Breast epithelium (tissue), 3 donors: ENCODE measurements at regions not wholly inside any gene's neighbourhood (a gene's known extent, or its start where the extent isn't known, plus 50 kb on each side); places are given as distances from the start of the nearest gene placed in this dataset.

Experiments used
- POLR2A ChIP-seq: fragments of 450-650 bp; IDR thresholded peaks from one replicate; pipeline ENCODE4 v1.6.1; 2016; ENCODE audit warnings: antibody characterized with exemption, mild to moderate bottlenecking, moderate library complexity
- POLR2AphosphoS5 ChIP-seq, 3 donors: sonication (generic); formaldehyde crosslinking; IDR thresholded peaks; one replicate each; pipeline ENCODE4 v1.6.1; 2017; ENCODE audit warnings: antibody characterized with exemption in 3 of 3
- TF ChIP-seq, protein P1 (sequence below), 3 donors: fragments of 450-650 bp; IDR thresholded peaks; one replicate each; pipeline ENCODE4 v1.5.1; 2016 to 2017; ENCODE audit warnings: antibody characterized with exemption in 3 of 3, mild to moderate bottlenecking in 3 of 3, moderate library complexity in 3 of 3

GRCh38 chr18:25614168-25614567, 262.2 kb upstream of the ZNF521 start:
- TF ChIP-seq, protein P1, sequence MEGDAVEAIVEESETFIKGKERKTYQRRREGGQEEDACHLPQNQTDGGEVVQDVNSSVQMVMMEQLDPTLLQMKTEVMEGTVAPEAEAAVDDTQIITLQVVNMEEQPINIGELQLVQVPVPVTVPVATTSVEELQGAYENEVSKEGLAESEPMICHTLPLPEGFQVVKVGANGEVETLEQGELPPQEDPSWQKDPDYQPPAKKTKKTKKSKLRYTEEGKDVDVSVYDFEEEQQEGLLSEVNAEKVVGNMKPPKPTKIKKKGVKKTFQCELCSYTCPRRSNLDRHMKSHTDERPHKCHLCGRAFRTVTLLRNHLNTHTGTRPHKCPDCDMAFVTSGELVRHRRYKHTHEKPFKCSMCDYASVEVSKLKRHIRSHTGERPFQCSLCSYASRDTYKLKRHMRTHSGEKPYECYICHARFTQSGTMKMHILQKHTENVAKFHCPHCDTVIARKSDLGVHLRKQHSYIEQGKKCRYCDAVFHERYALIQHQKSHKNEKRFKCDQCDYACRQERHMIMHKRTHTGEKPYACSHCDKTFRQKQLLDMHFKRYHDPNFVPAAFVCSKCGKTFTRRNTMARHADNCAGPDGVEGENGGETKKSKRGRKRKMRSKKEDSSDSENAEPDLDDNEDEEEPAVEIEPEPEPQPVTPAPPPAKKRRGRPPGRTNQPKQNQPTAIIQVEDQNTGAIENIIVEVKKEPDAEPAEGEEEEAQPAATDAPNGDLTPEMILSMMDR (IDR thresholded peaks at IDR 0.05): no peak
- TF ChIP-seq POLR2A (no peak), POLR2AphosphoS5 (IDR thresholded peaks at IDR 0.05) (no peak)
